Eye (tissue), 1 donor: ENCODE measurements at regions not wholly inside any gene's neighbourhood (a gene's known extent, or its start where the extent isn't known, plus 50 kb on each side); places are given as distances from the start of the nearest gene placed in this dataset.
A peak's percentile ranks its signal among the peaks of the same experiment; 100 is the strongest.
"Not testable (repeated sequence)": the region's sequence is repeated elsewhere in the genome, so short reads cannot be mapped to it uniquely, and the experiment has no call there.

ENCODE experiments used
- DNase-seq: peaks from one replicate; pipeline ENCODE4 v3.0.0-alpha.2; 2015

GRCh38 chr2:12881952-12882351, 165.2 kb downstream of the TRIB2 start:
- DNase-seq = no peak

DNA sequence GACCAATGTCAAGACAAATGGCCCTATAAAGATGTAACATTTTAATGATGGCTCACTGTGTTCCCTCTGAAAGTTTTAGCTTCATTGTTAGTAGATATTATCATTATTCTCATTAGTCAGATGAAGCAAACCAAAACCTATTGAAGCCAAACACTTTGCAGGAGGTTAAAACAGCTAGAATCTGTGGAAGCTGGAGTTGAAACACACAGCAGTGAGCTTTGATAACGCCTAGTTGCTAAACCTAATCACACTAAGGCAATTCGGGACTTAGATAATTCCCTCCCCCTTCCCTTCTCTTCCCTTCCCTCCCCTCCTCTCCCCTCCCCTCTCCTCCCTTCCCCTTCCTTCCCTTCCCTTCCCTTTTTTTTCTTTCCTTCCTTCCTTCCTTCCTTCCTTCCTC, 165.7 kb downstream of the TRIB2 start:
- no peak for DNase-seq

- no peak for DNase-seq
Observed at GRCh38 chr2:12883906-12884305, 167.2 kb downstream of the TRIB2 start.

DNA sequence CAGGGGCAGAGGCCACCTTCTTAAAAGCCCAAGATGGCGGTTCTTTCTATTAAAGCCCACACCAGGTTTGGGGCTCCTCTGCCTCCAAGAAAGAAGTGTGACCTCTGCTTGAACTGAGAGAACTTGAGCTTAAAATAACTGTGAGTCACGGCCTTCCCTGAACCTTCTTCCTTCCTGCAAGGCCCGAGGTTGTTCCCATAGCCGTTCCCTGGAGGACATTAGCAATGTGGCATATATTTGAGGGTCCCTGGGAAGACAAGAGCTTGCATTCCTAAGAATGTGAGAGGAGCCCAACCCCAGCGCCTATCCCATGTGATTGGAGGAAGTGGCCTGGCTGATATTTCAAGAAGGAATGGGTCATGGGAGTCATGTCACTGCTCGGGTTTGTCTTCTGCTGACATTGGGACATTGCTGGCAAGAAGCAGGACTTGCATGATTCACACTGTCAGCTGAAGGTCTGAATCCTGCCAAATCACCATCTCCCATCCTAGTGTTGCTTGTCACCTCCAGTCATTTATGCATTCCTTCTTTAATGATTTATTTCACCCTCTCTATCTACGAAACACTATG, 168.1 kb downstream of the TRIB2 start:
- DNase-seq = no peak

DNA sequence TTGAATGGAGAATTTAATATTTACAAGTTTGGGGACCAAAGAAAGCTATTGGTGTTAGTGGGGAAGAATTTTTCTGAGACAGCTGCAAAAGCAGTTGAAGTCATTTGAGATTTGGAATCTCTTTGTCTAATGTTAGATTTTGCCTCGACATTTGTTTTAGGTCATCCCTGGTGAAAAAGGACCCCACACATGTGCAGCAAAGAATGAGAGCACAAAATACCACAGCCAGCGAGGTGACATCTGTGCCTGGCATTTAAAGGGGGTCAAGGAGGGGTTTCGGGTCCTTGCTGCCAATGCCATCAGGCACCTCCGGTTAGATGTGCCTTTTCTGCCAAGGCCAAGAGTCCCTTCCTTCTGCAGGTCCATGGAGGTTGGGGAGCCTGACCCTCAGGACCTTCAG, 173.3 kb downstream of the TRIB2 start:
- no peak for DNase-seq

DNA sequence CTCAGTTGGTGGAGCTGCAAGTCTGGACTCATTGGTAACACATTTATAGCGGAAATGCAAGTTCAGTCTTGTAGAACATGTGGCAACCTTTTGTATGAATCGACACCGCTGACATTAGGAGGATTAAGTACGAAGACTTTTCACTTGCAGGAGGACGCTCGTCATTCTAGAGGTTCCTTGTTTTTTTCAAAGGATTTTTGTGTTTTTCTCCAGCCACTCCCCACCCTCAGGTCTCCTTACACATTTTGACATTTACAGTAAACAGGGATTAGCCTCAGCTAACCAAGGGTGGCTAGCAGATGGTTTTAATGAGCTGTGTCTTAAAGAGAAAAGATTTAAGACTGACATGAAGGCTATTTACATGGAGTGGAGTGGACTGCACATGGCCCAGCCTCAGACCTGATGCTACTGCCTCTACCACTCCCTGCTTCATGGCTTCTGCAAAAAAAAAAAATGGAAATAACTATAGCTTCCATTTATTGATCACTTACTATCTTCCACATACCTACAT, 173.8 kb downstream of the TRIB2 start:
- DNase-seq = no peak

DNA sequence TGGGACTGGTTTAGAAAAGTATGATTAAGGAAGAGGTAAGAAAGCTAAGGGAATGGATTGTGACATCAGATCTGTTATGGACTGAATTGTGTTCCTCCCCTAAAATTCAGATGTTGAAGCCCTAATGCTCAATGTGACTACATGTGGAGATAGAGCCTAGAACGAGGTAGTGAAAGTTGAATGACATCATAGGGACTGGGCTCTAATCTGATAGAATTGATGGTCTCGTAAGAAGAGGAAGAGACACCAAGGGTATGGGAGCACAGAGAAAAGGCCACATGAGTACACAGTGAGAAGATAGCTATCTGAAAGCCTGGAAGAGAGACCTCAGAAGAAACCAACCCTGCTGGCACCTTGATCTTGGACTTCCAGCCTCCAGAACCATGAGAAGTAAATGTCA, 178.3 kb downstream of the TRIB2 start:
- DNase-seq = no peak

DNA sequence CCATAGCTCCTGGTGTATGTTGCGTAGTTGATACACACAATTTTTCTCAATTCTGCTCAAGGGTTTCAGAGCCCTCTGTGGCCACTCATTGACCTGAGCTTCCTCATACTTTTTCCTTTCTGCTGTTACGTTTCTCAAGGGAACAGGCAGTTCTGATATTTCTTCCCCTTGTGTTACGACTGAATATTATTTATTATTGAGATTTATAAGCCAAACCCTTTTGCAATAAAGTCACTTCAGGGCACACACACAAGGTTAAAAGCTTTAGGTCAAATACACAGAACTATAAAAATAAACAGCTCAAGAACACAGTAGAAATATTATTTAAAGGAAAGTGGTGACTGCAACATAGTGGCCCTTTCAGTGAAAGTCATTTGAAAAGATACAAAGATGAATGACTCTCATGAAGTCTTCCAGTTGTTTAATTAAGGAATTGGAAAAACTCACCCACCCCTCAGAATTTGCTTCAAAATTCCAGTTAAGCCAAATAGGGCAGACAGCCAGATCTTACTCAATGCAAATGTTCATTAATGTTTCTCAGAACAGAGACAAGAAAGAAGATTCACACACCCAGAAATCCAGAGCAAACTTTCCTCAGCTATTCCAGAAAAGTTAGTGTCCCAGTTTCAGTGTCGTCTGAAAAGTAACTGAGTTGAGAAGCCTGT, 179.7 kb downstream of the TRIB2 start:
- DNase-seq = no peak

DNA sequence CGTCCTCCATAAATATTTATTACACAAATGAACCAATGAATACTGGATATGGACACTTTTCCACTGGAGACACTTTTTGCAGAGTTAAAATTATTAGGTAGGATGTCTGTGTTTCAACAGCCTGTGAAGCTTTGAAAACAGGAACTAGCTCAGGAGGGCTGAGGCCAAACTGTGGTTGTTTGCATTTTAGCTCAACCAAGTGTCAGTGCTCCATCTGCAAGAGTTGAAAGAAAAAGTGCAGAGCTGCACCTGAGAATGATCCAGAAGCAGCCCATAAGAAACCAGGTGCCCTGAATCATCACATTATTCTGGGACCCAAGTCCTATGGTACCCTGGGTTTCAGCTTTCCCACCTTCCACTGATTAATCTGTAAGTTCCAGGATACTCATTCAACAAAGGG, 180.4 kb downstream of the TRIB2 start:
- DNase-seq = no peak

GRCh38 chr2:12903272-12903671, 186.5 kb downstream of the TRIB2 start:
- DNase-seq = no peak

- no peak for DNase-seq
Observed at GRCh38 chr2:12910431-12910830, 193.7 kb downstream of the TRIB2 start.

DNA sequence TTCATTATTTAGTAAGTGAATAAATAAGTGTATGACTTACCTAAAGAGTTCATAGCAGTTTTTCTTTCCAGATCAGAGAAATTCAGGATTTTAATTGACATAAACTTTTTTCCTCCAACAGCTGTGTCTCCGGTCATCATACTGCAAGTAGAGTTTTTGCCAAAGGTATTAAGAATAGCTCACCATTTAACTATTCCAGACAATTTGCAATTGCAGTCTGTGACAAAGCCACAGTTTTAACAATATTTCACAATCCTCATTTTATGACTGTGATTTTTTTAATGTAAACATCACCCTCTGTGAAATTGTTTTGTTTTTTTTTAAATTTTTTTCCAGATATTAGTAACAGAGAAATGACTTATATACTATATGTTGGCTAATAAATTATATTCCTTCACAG, 199.1 kb downstream of the TRIB2 start:
- DNase-seq = no peak

- peak; percentile 14 for DNase-seq
Observed at GRCh38 chr2:12918138-12918834, 201.6 kb downstream of the TRIB2 start.

- peak; percentile 50 for DNase-seq
Observed at GRCh38 chr2:12918835-12919445, 202.2 kb downstream of the TRIB2 start.

GRCh38 chr2:12921321-12921720, 204.6 kb downstream of the TRIB2 start:
- DNase-seq = no peak

- no peak for DNase-seq
Observed at GRCh38 chr2:12923907-12924610, 207.3 kb downstream of the TRIB2 start.

DNA sequence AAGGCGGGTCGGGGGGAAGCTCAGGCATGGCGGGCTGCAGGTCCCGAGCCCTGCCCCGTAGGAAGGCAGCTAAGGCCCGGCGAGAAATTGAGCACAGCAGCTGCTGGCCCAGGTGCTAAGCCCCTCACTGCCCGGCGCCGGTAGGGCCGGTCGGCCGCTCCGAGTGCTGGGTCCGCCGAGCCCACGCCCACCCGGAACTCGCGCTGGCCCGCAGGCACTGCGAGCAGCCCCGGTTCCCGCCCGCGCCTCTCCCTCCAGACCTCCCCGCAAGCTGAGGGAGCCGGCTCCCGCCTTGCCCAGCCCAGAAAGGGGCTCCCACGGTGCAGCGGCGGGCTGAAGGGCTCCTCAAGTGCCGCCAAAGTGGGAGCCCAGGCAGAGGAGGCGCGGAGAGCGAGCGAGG, 209.9 kb downstream of the TRIB2 start:
- not testable (repeated sequence) for DNase-seq

GRCh38 chr2:12928197-12928774, 211.6 kb downstream of the TRIB2 start:
- no peak for DNase-seq

- DNase-seq = no peak
Observed at GRCh38 chr2:12928775-12929401, 212.2 kb downstream of the TRIB2 start.

DNA sequence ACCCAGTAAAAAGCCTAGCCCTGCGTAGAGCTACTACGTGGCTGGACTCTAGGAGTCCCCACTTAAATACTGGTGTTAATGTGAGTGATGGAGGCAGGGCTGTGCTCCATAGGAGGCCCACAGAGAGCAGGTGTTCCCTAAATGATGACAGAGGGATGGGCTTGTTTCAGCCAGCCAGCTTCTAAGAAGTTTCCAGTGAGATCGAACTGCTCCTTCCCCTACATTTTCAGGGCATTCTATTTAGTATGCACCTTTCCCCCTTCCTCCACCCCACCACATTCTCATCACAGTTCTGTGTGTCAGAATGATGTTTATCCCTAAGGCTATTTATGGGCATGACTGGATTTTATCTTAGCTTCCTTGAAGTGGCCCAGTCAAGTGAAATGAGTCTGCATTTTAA, 213.0 kb downstream of the TRIB2 start:
- DNase-seq = peak; percentile 38

DNA sequence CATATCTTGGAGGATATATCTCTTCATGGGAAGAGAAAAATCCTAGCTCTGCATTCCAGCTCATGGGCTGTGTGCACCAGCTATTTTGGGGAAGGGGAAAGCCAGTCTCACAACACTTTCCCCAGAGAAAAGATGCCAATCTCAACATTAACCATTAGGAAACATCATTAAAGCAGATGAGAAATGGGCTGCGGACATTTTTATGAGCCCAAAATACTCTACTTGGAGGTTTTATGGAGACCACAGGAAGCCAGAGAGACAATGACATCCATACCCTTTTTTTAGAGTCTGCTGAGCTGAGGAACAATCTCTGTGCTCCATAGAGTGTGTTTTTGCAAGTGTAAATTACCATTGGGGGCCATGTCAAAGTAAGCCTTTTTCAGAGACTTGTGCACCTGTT, 213.7 kb downstream of the TRIB2 start:
- DNase-seq = no peak

- peak; percentile 68 for DNase-seq
Observed at GRCh38 chr2:12931186-12931844, 214.6 kb downstream of the TRIB2 start.
